HepG2 (cell line): ENCODE measurements at regions not wholly inside any gene's neighbourhood (a gene's known extent, or its start where the extent isn't known, plus 50 kb on each side); places are given as distances from the start of the nearest gene placed in this dataset.

Experiments
- CHCHD3 ChIP-seq: sonication (generic); formaldehyde crosslinking; IDR thresholded peaks from 2 replicates; pipeline ENCODE4 v1.8.0; 2022; ENCODE audit warnings: mild to moderate bottlenecking, missing genetic modification reagents, moderate library complexity
- EED ChIP-seq: sonication (generic); formaldehyde crosslinking; IDR thresholded peaks from 2 replicates; pipeline ENCODE4 v1.5.0; 2020; ENCODE audit warnings: mild to moderate bottlenecking, missing genetic modification reagents
- ERF ChIP-seq: IDR thresholded peaks from 2 replicates; pipeline ENCODE4 v1.6.1; 2018; ENCODE audit warnings: missing biosample characterization, missing genetic modification reagents
- HMG20B ChIP-seq: conservative IDR thresholded peaks from 2 replicates; pipeline ENCODE4 v1.6.1; 2016; ENCODE audit warnings: missing genetic modification reagents, missing compliant biosample characterization
- TAF15 ChIP-seq: fragments of 200-400 bp; formaldehyde crosslinking; IDR thresholded peaks from one replicate; pipeline ENCODE4 v1.6.1; 2018; ENCODE audit warnings: mild to moderate bottlenecking, low read depth, low read length; ENCODE audit not compliant: poor library complexity, severe bottlenecking
- ZFP90 ChIP-seq: sonication (generic); formaldehyde crosslinking; IDR thresholded peaks from 2 replicates; pipeline ENCODE4 v1.8.0; 2022; ENCODE audit warnings: missing genetic modification reagents, mild to moderate bottlenecking, inconsistent platforms, borderline replicate concordance
- ZNF547 ChIP-seq: sonication (generic); formaldehyde crosslinking; IDR thresholded peaks from 2 replicates; pipeline ENCODE4 v1.5.1; 2020; ENCODE audit warnings: mild to moderate bottlenecking, missing genetic modification reagents
- ZNF614 ChIP-seq: IDR thresholded peaks from 2 replicates; pipeline ENCODE4 v1.6.1; 2018; ENCODE audit warnings: missing biosample characterization, missing genetic modification reagents, inconsistent platforms, borderline replicate concordance
- ZNF674 ChIP-seq: sonication (generic); formaldehyde crosslinking; IDR thresholded peaks from 2 replicates; pipeline ENCODE4 v1.5.0; 2020; ENCODE audit warnings: low read depth, mild to moderate bottlenecking, missing genetic modification reagents
- ZSCAN21 ChIP-seq: sonication (generic); formaldehyde crosslinking; IDR thresholded peaks from 2 replicates; pipeline ENCODE4 v1.8.0; 2022; ENCODE audit warnings: mild to moderate bottlenecking, missing genetic modification reagents, moderate library complexity, borderline replicate concordance
- TF ChIP-seq, protein P1 (sequence below), 2 experiments: sonication (generic) in 1 of 2; formaldehyde crosslinking in 1 of 2; IDR thresholded peaks; 2 replicates each; pipeline versions ENCODE4 v1.4.0 to v1.6.1; 2018 to 2020; ENCODE audit warnings: missing genetic modification reagents in 2 of 2, borderline replicate concordance in 1 of 2, low read depth in 1 of 2, mild to moderate bottlenecking in 1 of 2, missing biosample characterization in 1 of 2
- TF ChIP-seq, protein P2 (sequence below), 2 experiments: fragments of 450-650 bp in 1 of 2; sonication (generic) in 1 of 2; formaldehyde crosslinking in 1 of 2; IDR thresholded peaks; 2 replicates each; pipeline versions ENCODE4 v1.6.1 to v1.8.0; 2016 to 2022; ENCODE audit warnings: antibody characterized with exemption in 1 of 2, mild to moderate bottlenecking in 1 of 2, missing genetic modification reagents in 1 of 2
- TF ChIP-seq, protein P3 (sequence below): sonication (generic); formaldehyde crosslinking; IDR thresholded peaks from 2 replicates; pipeline ENCODE4 v1.4.0; 2020; ENCODE audit warnings: low read depth, mild to moderate bottlenecking, missing genetic modification reagents
- TF ChIP-seq, protein P4 (sequence below): sonication (generic); formaldehyde crosslinking; IDR thresholded peaks from 2 replicates; pipeline ENCODE4 v1.9.0; 2022; ENCODE audit warnings: low read depth, missing genetic modification reagents

DNA sequence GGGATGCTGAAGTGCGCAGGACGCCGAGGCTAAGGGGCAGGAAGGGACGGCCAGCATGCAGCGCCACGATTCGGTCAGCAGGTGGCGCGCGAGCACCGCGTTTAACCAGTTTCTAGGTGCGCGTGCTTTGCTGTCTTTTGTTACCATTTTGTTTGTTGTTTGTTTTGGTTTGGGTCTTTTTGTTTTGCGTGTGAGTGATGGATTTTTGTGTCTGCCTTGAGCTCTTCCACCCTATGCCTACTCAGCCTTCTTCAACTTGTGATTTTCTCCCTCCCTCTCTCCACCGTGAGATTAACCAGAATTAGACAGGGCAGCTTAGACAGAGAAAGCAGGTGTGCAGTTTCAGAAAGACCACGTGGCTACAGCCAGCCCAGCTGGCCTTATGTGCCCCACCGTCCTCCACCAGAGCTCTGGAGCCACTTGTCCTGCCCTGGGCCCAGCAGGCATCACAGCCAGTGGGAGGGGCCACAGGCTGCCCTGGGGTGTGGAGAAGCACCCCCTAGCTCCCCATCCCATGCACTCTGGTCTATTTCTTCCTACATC is 180.2 kb downstream of the RNF144A start (continued):
- TF ChIP-seq CHCHD3 (CRISPR knock-in tag): 0 out of 2 replicates have a peak, but pooled peaks have one; percentile 33
- TF ChIP-seq ZFP90: 0 out of 2 replicates have a peak, but pooled peaks have one; percentile 53
- no peak for TF ChIP-seq HMG20B (CRISPR knock-in tag)
- TF ChIP-seq ZNF547 (CRISPR knock-in tag): 0 out of 2 replicates have a peak, but pooled peaks have one; percentile 46
- no peak for TF ChIP-seq ZNF674 (CRISPR knock-in tag)
- TF ChIP-seq, protein P1, sequence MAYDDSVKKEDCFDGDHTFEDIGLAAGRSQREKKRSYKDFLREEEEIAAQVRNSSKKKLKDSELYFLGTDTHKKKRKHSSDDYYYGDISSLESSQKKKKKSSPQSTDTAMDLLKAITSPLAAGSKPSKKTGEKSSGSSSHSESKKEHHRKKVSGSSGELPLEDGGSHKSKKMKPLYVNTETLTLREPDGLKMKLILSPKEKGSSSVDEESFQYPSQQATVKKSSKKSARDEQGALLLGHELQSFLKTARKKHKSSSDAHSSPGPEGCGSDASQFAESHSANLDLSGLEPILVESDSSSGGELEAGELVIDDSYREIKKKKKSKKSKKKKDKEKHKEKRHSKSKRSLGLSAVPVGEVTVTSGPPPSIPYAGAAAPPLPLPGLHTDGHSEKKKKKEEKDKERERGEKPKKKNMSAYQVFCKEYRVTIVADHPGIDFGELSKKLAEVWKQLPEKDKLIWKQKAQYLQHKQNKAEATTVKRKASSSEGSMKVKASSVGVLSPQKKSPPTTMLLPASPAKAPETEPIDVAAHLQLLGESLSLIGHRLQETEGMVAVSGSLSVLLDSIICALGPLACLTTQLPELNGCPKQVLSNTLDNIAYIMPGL (CRISPR knock-in tag; IDR thresholded peaks at IDR 0.05; ENCODE audit: borderline replicate concordance in 1 of 2, low read depth in 1 of 2): peak in 1 of 2 experiments; percentile 56; a peak in 1 of 4 replicates
- TF ChIP-seq, protein P2, sequence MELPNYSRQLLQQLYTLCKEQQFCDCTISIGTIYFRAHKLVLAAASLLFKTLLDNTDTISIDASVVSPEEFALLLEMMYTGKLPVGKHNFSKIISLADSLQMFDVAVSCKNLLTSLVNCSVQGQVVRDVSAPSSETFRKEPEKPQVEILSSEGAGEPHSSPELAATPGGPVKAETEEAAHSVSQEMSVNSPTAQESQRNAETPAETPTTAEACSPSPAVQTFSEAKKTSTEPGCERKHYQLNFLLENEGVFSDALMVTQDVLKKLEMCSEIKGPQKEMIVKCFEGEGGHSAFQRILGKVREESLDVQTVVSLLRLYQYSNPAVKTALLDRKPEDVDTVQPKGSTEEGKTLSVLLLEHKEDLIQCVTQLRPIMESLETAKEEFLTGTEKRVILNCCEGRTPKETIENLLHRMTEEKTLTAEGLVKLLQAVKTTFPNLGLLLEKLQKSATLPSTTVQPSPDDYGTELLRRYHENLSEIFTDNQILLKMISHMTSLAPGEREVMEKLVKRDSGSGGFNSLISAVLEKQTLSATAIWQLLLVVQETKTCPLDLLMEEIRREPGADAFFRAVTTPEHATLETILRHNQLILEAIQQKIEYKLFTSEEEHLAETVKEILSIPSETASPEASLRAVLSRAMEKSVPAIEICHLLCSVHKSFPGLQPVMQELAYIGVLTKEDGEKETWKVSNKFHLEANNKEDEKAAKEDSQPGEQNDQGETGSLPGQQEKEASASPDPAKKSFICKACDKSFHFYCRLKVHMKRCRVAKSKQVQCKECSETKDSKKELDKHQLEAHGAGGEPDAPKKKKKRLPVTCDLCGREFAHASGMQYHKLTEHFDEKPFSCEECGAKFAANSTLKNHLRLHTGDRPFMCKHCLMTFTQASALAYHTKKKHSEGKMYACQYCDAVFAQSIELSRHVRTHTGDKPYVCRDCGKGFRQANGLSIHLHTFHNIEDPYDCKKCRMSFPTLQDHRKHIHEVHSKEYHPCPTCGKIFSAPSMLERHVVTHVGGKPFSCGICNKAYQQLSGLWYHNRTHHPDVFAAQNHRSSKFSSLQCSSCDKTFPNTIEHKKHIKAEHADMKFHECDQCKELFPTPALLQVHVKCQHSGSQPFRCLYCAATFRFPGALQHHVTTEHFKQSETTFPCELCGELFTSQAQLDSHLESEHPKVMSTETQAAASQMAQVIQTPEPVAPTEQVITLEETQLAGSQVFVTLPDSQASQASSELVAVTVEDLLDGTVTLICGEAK (IDR thresholded peaks at IDR 0.05): no peak
- TF ChIP-seq, protein P2 (CRISPR knock-in tag; IDR thresholded peaks at IDR 0.05): no peak
- no peak for TF ChIP-seq EED (CRISPR knock-in tag)
- TF ChIP-seq TAF15: no peak
- TF ChIP-seq, protein P3, sequence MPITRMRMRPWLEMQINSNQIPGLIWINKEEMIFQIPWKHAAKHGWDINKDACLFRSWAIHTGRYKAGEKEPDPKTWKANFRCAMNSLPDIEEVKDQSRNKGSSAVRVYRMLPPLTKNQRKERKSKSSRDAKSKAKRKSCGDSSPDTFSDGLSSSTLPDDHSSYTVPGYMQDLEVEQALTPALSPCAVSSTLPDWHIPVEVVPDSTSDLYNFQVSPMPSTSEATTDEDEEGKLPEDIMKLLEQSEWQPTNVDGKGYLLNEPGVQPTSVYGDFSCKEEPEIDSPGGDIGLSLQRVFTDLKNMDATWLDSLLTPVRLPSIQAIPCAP (CRISPR knock-in tag): no peak
- peak; percentile 29; the same call in 1 of the 2 replicates for TF ChIP-seq ZNF614 (CRISPR knock-in tag)
- TF ChIP-seq, protein P4, sequence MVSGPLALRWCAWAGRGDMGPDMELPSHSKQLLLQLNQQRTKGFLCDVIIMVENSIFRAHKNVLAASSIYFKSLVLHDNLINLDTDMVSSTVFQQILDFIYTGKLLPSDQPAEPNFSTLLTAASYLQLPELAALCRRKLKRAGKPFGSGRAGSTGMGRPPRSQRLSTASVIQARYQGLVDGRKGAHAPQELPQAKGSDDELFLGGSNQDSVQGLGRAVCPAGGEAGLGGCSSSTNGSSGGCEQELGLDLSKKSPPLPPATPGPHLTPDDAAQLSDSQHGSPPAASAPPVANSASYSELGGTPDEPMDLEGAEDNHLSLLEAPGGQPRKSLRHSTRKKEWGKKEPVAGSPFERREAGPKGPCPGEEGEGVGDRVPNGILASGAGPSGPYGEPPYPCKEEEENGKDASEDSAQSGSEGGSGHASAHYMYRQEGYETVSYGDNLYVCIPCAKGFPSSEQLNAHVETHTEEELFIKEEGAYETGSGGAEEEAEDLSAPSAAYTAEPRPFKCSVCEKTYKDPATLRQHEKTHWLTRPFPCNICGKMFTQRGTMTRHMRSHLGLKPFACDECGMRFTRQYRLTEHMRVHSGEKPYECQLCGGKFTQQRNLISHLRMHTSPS: no peak
- TF ChIP-seq ZSCAN21 (CRISPR knock-in tag): no peak
- TF ChIP-seq ERF (CRISPR knock-in tag): 0 out of 2 replicates have a peak, but pooled peaks have one; percentile 35
